Fibroblast of lung (primary cell): ENCODE measurements at regions not wholly inside any gene's neighbourhood (a gene's known extent, or its start where the extent isn't known, plus 50 kb on each side); places are given as distances from the start of the nearest gene placed in this dataset.

ENCODE experiments used
- DNase-seq, 2 donors: peaks; one replicate each; pipeline versions ENCODE4 v3.0.0 to v3.0.0-alpha.2; 2010; ENCODE audit warnings: low read depth in 2 of 2
- H2AFZ ChIP-seq: 2 replicates; pipeline ENCODE4 v1.5.1; 2012; ENCODE audit warnings: low read length, control low read depth, inconsistent platforms
- H3K27ac ChIP-seq: 2 replicates; pipeline ENCODE4 v1.5.1; 2011; ENCODE audit warnings: low read length, control low read depth; ENCODE audit not compliant: insufficient read depth
- H3K27me3 ChIP-seq: 2 replicates; pipeline ENCODE4 v1.5.1; 2011; ENCODE audit warnings: mild to moderate bottlenecking, low read length; ENCODE audit not compliant: control insufficient read depth, insufficient read depth
- H3K36me3 ChIP-seq: 2 replicates; pipeline ENCODE4 v1.5.1; 2011; ENCODE audit warnings: low read length; ENCODE audit not compliant: control insufficient read depth, insufficient read depth
- H3K4me1 ChIP-seq: 2 replicates; pipeline ENCODE4 v1.5.1; 2011; ENCODE audit warnings: low read length; ENCODE audit not compliant: control insufficient read depth, insufficient read depth; ENCODE audit errors: extremely low read depth
- H3K4me2 ChIP-seq: 2 replicates; pipeline ENCODE4 v1.5.1; 2011; ENCODE audit warnings: low read length, control low read depth; ENCODE audit not compliant: insufficient read depth; ENCODE audit errors: extremely low read depth
- H3K4me3 ChIP-seq, 4 experiments: fragments of 200-600 bp in 1 of 4; sonication (generic) in 1 of 4; replicated peaks in 1 of 4; 2 replicates each; pipeline ENCODE4 v1.5.1; 2011 to 2016; ENCODE audit warnings: low read length in 4 of 4, low read depth in 3 of 4, mild to moderate bottlenecking in 3 of 4, control low read depth in 2 of 4, inconsistent platforms in 1 of 4, mixed read lengths in 1 of 4; ENCODE audit not compliant: insufficient read depth in 1 of 4; ENCODE audit errors: control extremely low read depth in 1 of 4
- H3K79me2 ChIP-seq: 2 replicates; pipeline ENCODE4 v1.5.1; 2012; ENCODE audit warnings: mild to moderate bottlenecking, low read length, inconsistent platforms; ENCODE audit not compliant: control insufficient read depth, insufficient read depth
- H3K9ac ChIP-seq: 2 replicates; pipeline ENCODE4 v1.5.1; 2011; ENCODE audit warnings: mild to moderate bottlenecking, low read length, control low read depth; ENCODE audit not compliant: insufficient read depth
- H3K9me3 ChIP-seq: 2 replicates; pipeline ENCODE4 v1.5.1; 2012; ENCODE audit warnings: low read depth, low read length; ENCODE audit not compliant: control insufficient read depth, insufficient read depth
- H4K20me1 ChIP-seq: 2 replicates; pipeline ENCODE4 v1.5.1; 2011; ENCODE audit warnings: low read length; ENCODE audit not compliant: control insufficient read depth, insufficient read depth; ENCODE audit errors: extremely low read depth
- CTCF ChIP-seq, 2 donors: IDR thresholded peaks in 1 of 2; conservative IDR thresholded peaks in 1 of 2; 1 replicate in 1 of 2; 2 replicates in 1 of 2; pipeline ENCODE4 v1.5.1; 2011 to 2012; ENCODE audit warnings: low read length in 2 of 2, control low read depth in 1 of 2, inconsistent platforms in 1 of 2, low read depth in 1 of 2, mild to moderate bottlenecking in 1 of 2
- EZH2 ChIP-seq: IDR thresholded peaks from 2 replicates; pipeline ENCODE4 v1.5.1; 2012; ENCODE audit warnings: low read length, control low read depth, mild to moderate bottlenecking; ENCODE audit errors: missing control alignments

- Histone ChIP-seq H3K27ac (no peak overlapping the region), H3K4me2 (no peak overlapping the region), H3K36me3 (no peaks in the 10 kb centered on the region), H3K4me3 (no peak overlapping the region), H3K27me3 (no peaks in the 10 kb centered on the region), H3K79me2 (no peaks in the 10 kb centered on the region), H3K4me1 (no peaks in the 10 kb centered on the region), H3K9me3 (no peaks in the 10 kb centered on the region), H4K20me1 (no peaks in the 10 kb centered on the region), H2AFZ (no peak overlapping the region), H3K9ac (no peak overlapping the region)
- DNase-seq = no peak
- TF ChIP-seq CTCF (conservative IDR thresholded peaks at IDR 0.05 in 1 of 2, IDR thresholded peaks at IDR 0.05 in 1 of 2; ENCODE audit: low read depth in 1 of 2, low read length in 2 of 2) (no peak), EZH2 (no peak)
Measured at GRCh38 chr18:24941174-24941951, 410.6 kb downstream of the ZNF521 start.

GRCh38 chr18:24942144-24942543 lies 409.8 kb downstream of the ZNF521 start:
- no peaks in the 10 kb centered on the region for H4K20me1 ChIP-seq
- no peaks in the 10 kb centered on the region for H3K9me3 ChIP-seq
- H3K9ac ChIP-seq = no peak overlapping the region
- no peaks in the 10 kb centered on the region for H3K36me3 ChIP-seq
- H3K4me2 ChIP-seq = no peak overlapping the region
- H3K27me3 ChIP-seq = no peaks in the 10 kb centered on the region
- TF ChIP-seq CTCF (conservative IDR thresholded peaks at IDR 0.05 in 1 of 2, IDR thresholded peaks at IDR 0.05 in 1 of 2; ENCODE audit: low read depth in 1 of 2, low read length in 2 of 2) (no peak), EZH2 (no peak)
- no peak for DNase-seq
- H3K4me1 ChIP-seq = no peaks in the 10 kb centered on the region
- no peak overlapping the region for H3K27ac ChIP-seq
- no peaks in the 10 kb centered on the region for H3K79me2 ChIP-seq
- H3K4me3 ChIP-seq = no peak overlapping the region
- no peak overlapping the region for H2AFZ ChIP-seq

- no peaks in the 10 kb centered on the region for H3K79me2 ChIP-seq
- H3K4me1 ChIP-seq = no peaks in the 10 kb centered on the region
- no peaks in the 10 kb centered on the region for H4K20me1 ChIP-seq
- no peak overlapping the region for H3K4me3 ChIP-seq
- no peaks in the 10 kb centered on the region for H3K27me3 ChIP-seq
- H3K9me3 ChIP-seq = no peaks in the 10 kb centered on the region
- H3K27ac ChIP-seq = no peak overlapping the region
- no peak overlapping the region for H3K4me2 ChIP-seq
- TF ChIP-seq EZH2 (no peak), CTCF (conservative IDR thresholded peaks at IDR 0.05 in 1 of 2, IDR thresholded peaks at IDR 0.05 in 1 of 2; ENCODE audit: low read depth in 1 of 2, low read length in 2 of 2) (no peak)
- H3K36me3 ChIP-seq = no peaks in the 10 kb centered on the region
- no peak overlapping the region for H3K9ac ChIP-seq
- H2AFZ ChIP-seq = no peak overlapping the region
- DNase-seq = peak in 1 of 2 donors; percentile 71
Measured at GRCh38 chr18:24947521-24948305, 404.3 kb downstream of the ZNF521 start.
